ENCODE measurements at regions not wholly inside any gene's neighbourhood (a gene's known extent, or its start where the extent isn't known, plus 50 kb on each side); places are given as distances from the start of the nearest gene placed in this dataset.
"Not testable (repeated sequence)": the region's sequence is repeated elsewhere in the genome, so short reads cannot be mapped to it uniquely, and the experiment has no call there.

GRCh38 chr4:81350040-81350439 lies 121.7 kb downstream of the RASGEF1B start:
- H4K20me1 ChIP-seq = no peaks in the 10 kb centered on the region
- H3K9me3 ChIP-seq = 0 out of 2 replicates have a peak, but pooled peaks cover 6% of the 10 kb centered on the region
- H3K4me3 ChIP-seq = no peak overlapping the region
- no peak overlapping the region for H3K9ac ChIP-seq
- no peak overlapping the region for H3K4me2 ChIP-seq
- no peaks in the 10 kb centered on the region for H3K27me3 ChIP-seq
- TF ChIP-seq Cebpa-rat (IDR thresholded peaks at IDR 0.05) = no peak
- no peak overlapping the region for H3K27ac ChIP-seq
- H3K4me1 ChIP-seq = no peaks in the 10 kb centered on the region
- H3K36me3 ChIP-seq = no peaks in the 10 kb centered on the region

GRCh38 chr4:81348778-81349094 lies 123.0 kb downstream of the RASGEF1B start:
- no peak for TF ChIP-seq Cebpa-rat (IDR thresholded peaks at IDR 0.05)
- H3K27ac ChIP-seq = no peak overlapping the region
- no peaks in the 10 kb centered on the region for H3K36me3 ChIP-seq
- no peaks in the 10 kb centered on the region for H3K27me3 ChIP-seq
- H3K4me2 ChIP-seq = no peak overlapping the region
- no peak overlapping the region for H3K4me3 ChIP-seq
- no peak overlapping the region for H3K9ac ChIP-seq
- H3K9me3 ChIP-seq = 0 out of 2 replicates have a peak, but pooled peaks cover 6% of the 10 kb centered on the region
- no peaks in the 10 kb centered on the region for H4K20me1 ChIP-seq
- H3K4me1 ChIP-seq = no peaks in the 10 kb centered on the region

- Histone ChIP-seq H4K20me1 (no peaks in the 10 kb centered on the region), H3K27me3 (no peaks in the 10 kb centered on the region), H3K9me3 (0 out of 2 replicates have a peak, but pooled peaks cover 6% of the 10 kb centered on the region), H3K4me1 (no peaks in the 10 kb centered on the region), H3K36me3 (no peaks in the 10 kb centered on the region), H3K4me3 (no peak overlapping the region), H3K27ac (no peak overlapping the region), H3K4me2 (no peak overlapping the region), H3K9ac (no peak overlapping the region)
- no peak for TF ChIP-seq Cebpa-rat (IDR thresholded peaks at IDR 0.05)
These were observed 123.5 kb downstream of the RASGEF1B start for GRCh38 chr4:81348086-81348777.

GRCh38 chr4:81346719-81347118 lies 125.0 kb downstream of the RASGEF1B start:
- Histone ChIP-seq H3K27me3 (no peaks in the 10 kb centered on the region), H3K4me1 (no peaks in the 10 kb centered on the region), H3K4me2 (no peak overlapping the region), H3K27ac (no peak overlapping the region), H3K9me3 (0 out of 2 replicates have a peak, but pooled peaks cover 6% of the 10 kb centered on the region), H4K20me1 (no peaks in the 10 kb centered on the region), H3K36me3 (no peaks in the 10 kb centered on the region), H3K4me3 (no peak overlapping the region), H3K9ac (no peak overlapping the region)
- no peak for TF ChIP-seq Cebpa-rat (IDR thresholded peaks at IDR 0.05)

GRCh38 chr4:81343536-81343935 lies 128.2 kb downstream of the RASGEF1B start:
- no peaks in the 10 kb centered on the region for H3K27me3 ChIP-seq
- H4K20me1 ChIP-seq = no peaks in the 10 kb centered on the region
- no peaks in the 10 kb centered on the region for H3K4me1 ChIP-seq
- H3K4me2 ChIP-seq = no peak overlapping the region
- H3K9ac ChIP-seq = no peak overlapping the region
- no peaks in the 10 kb centered on the region for H3K36me3 ChIP-seq
- no peak for TF ChIP-seq Cebpa-rat (IDR thresholded peaks at IDR 0.05)
- 0 out of 2 replicates have a peak, but pooled peaks cover 6% of the 10 kb centered on the region for H3K9me3 ChIP-seq
- no peak overlapping the region for H3K27ac ChIP-seq
- no peak overlapping the region for H3K4me3 ChIP-seq

- Histone ChIP-seq H4K20me1 (no peaks in the 10 kb centered on the region), H3K4me2 (no peak overlapping the region), H3K4me1 (no peaks in the 10 kb centered on the region), H3K9me3 (0 out of 2 replicates have a peak, but pooled peaks cover 6% of the 10 kb centered on the region), H3K27ac (no peak overlapping the region), H3K27me3 (no peaks in the 10 kb centered on the region), H3K4me3 (no peak overlapping the region), H3K36me3 (no peaks in the 10 kb centered on the region), H3K9ac (no peak overlapping the region)
- no peak for TF ChIP-seq Cebpa-rat (IDR thresholded peaks at IDR 0.05)
These were observed 128.0 kb upstream of the PRKG2 start for GRCh38 chr4:81343046-81343445.

GRCh38 chr4:81337211-81337610 lies 122.2 kb upstream of the PRKG2 start:
- no peak for TF ChIP-seq Cebpa-rat (IDR thresholded peaks at IDR 0.05)
- no peaks in the 10 kb centered on the region for H3K9me3 ChIP-seq

GRCh38 chr4:81335122-81335912 lies 120.3 kb upstream of the PRKG2 start:
- TF ChIP-seq Cebpa-rat (IDR thresholded peaks at IDR 0.05) = no peak
- no peak overlapping the region for H3K4me2 ChIP-seq
- no peak overlapping the region for H3K4me3 ChIP-seq
- H3K27ac ChIP-seq = no peak overlapping the region
- H3K4me1 ChIP-seq = no peaks in the 10 kb centered on the region
- no peaks in the 10 kb centered on the region for H3K36me3 ChIP-seq
- no peaks in the 10 kb centered on the region for H3K9me3 ChIP-seq
- no peaks in the 10 kb centered on the region for H4K20me1 ChIP-seq
- H3K27me3 ChIP-seq = no peaks in the 10 kb centered on the region
- no peak overlapping the region for H3K9ac ChIP-seq

More at GRCh38 chr4:81337211-81337610, 122.2 kb upstream of the PRKG2 start:
- Histone ChIP-seq H3K4me3 (no peak overlapping the region), H3K36me3 (no peaks in the 10 kb centered on the region), H4K20me1 (no peaks in the 10 kb centered on the region), H3K9ac (no peak overlapping the region), H3K27ac (no peak overlapping the region), H3K27me3 (no peaks in the 10 kb centered on the region), H3K4me2 (no peak overlapping the region), H3K4me1 (no peaks in the 10 kb centered on the region)

- no peak overlapping the region for H3K4me2 ChIP-seq
- TF ChIP-seq Cebpa-rat (IDR thresholded peaks at IDR 0.05) = no peak
- no peaks in the 10 kb centered on the region for H3K4me1 ChIP-seq
- H3K4me3 ChIP-seq = no peak overlapping the region
- H3K9me3 ChIP-seq = no peaks in the 10 kb centered on the region
- H3K9ac ChIP-seq = no peak overlapping the region
- no peaks in the 10 kb centered on the region for H3K27me3 ChIP-seq
- H3K36me3 ChIP-seq = no peaks in the 10 kb centered on the region
- no peak overlapping the region for H3K27ac ChIP-seq
- no peaks in the 10 kb centered on the region for H4K20me1 ChIP-seq
These were observed 115.0 kb upstream of the PRKG2 start for GRCh38 chr4:81330018-81330417.

- H3K36me3 ChIP-seq = no peaks in the 10 kb centered on the region
- no peak overlapping the region for H3K4me3 ChIP-seq
- TF ChIP-seq Cebpa-rat (IDR thresholded peaks at IDR 0.05) = no peak
- no peak overlapping the region for H3K4me2 ChIP-seq
- H3K27ac ChIP-seq = no peak overlapping the region
- H3K9ac ChIP-seq = no peak overlapping the region
- no peaks in the 10 kb centered on the region for H3K4me1 ChIP-seq
- H3K27me3 ChIP-seq = no peaks in the 10 kb centered on the region
- peaks cover 11% of the 10 kb centered on the region for H3K9me3 ChIP-seq
- no peaks in the 10 kb centered on the region for H4K20me1 ChIP-seq
These were observed 111.6 kb upstream of the PRKG2 start for GRCh38 chr4:81326581-81326980.

- H3K4me2 ChIP-seq, H3K36me3 ChIP-seq, H3K27ac ChIP-seq, H4K20me1 ChIP-seq, H3K4me3 ChIP-seq, H3K27me3 ChIP-seq, H3K9ac ChIP-seq, H3K4me1 ChIP-seq: not testable (repeated sequence)
- peaks cover 17% of the 10 kb centered on the region for H3K9me3 ChIP-seq
These were observed 109.6 kb upstream of the PRKG2 start for GRCh38 chr4:81324594-81324993.

All from BLaER1 (cell line).